ENCODE measurements at regions not wholly inside any gene's neighbourhood (a gene's known extent, or its start where the extent isn't known, plus 50 kb on each side); places are given as distances from the start of the nearest gene placed in this dataset.

DNA sequence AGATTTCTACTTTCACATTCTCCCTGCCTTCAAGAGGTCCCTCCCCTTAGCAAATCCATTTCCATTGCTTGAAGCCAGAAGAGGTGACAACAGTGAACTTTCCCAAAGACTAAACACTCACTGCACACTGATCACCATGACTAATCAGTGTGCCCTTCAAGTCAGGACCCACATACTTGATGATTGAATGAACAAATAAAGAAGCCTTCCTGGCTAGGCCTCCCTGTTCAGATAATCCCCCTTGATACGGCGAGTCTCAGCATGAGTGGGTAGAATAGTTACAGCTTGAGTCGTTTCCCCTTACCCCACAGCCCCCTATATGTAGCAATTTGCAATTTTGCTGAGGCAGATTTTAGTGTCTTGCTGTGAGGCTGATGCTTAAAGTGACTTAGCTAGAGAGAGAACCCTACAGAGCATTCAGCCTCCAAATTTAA, 102.2 kb downstream of the UNC5CL start:
- Histone ChIP-seq H3K4me2 (ENCODE audit: low read length) (no peak overlapping the region), H3K4me1 (ENCODE audit: control insufficient read depth, low read length) (no peaks in the 10 kb centered on the region), H3K9me2 (replicated peaks; ENCODE audit: control insufficient read depth, low read length) (no peaks in the 10 kb centered on the region), H3K9me3 (ENCODE audit: control insufficient read depth, insufficient read depth, low read length) (no peaks in the 10 kb centered on the region), H3K4me3 (ENCODE audit: low read length) (no peak overlapping the region), H4K20me1 (ENCODE audit: control insufficient read depth, insufficient read depth, low read depth, low read length) (no peaks in the 10 kb centered on the region), H3K27ac (ENCODE audit: low read depth, low read length) (no peak overlapping the region), H3K27me3 (ENCODE audit: control insufficient read depth, low read length) (peaks cover 6% of the 10 kb centered on the region; the same call in 1 of the 2 replicates), H3F3A (ENCODE audit: control insufficient read depth, insufficient read depth) (no peaks in the 10 kb centered on the region), H3K79me2 (ENCODE audit: control insufficient read depth, low read length) (no peaks in the 10 kb centered on the region), H3K36me3 (ENCODE audit: control insufficient read depth, low read length) (no peaks in the 10 kb centered on the region)
- TF ChIP-seq, protein P1, sequence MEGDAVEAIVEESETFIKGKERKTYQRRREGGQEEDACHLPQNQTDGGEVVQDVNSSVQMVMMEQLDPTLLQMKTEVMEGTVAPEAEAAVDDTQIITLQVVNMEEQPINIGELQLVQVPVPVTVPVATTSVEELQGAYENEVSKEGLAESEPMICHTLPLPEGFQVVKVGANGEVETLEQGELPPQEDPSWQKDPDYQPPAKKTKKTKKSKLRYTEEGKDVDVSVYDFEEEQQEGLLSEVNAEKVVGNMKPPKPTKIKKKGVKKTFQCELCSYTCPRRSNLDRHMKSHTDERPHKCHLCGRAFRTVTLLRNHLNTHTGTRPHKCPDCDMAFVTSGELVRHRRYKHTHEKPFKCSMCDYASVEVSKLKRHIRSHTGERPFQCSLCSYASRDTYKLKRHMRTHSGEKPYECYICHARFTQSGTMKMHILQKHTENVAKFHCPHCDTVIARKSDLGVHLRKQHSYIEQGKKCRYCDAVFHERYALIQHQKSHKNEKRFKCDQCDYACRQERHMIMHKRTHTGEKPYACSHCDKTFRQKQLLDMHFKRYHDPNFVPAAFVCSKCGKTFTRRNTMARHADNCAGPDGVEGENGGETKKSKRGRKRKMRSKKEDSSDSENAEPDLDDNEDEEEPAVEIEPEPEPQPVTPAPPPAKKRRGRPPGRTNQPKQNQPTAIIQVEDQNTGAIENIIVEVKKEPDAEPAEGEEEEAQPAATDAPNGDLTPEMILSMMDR (IDR thresholded peaks at IDR 0.05; ENCODE audit: low read depth, low read length, poor library complexity, severe bottlenecking): no peak
- TF ChIP-seq EZH2phosphoT487 (IDR thresholded peaks at IDR 0.05; ENCODE audit: borderline replicate concordance, low read length): no peak

GRCh38 chr6:40933864-40934263, 105.2 kb downstream of the UNC5CL start:
- H3K27ac ChIP-seq (ENCODE audit: low read depth, low read length): no peak overlapping the region
- no peak overlapping the region for H3K4me3 ChIP-seq (ENCODE audit: low read length)
- H3K4me1 ChIP-seq (ENCODE audit: control insufficient read depth, low read length): no peaks in the 10 kb centered on the region
- no peaks in the 10 kb centered on the region for H3F3A ChIP-seq (ENCODE audit: control insufficient read depth, insufficient read depth)
- no peaks in the 10 kb centered on the region for H3K79me2 ChIP-seq (ENCODE audit: control insufficient read depth, low read length)
- H3K27me3 ChIP-seq (ENCODE audit: control insufficient read depth, low read length): no peaks in the 10 kb centered on the region
- no peaks in the 10 kb centered on the region for H4K20me1 ChIP-seq (ENCODE audit: control insufficient read depth, insufficient read depth, low read depth, low read length)
- TF ChIP-seq, protein P1 (IDR thresholded peaks at IDR 0.05; ENCODE audit: low read depth, low read length, poor library complexity, severe bottlenecking): no peak
- no peak for TF ChIP-seq EZH2phosphoT487 (IDR thresholded peaks at IDR 0.05; ENCODE audit: borderline replicate concordance, low read length)
- H3K4me2 ChIP-seq (ENCODE audit: low read length): no peak overlapping the region
- H3K36me3 ChIP-seq (ENCODE audit: control insufficient read depth, low read length): no peaks in the 10 kb centered on the region
- no peaks in the 10 kb centered on the region for H3K9me3 ChIP-seq (ENCODE audit: control insufficient read depth, insufficient read depth, low read length)
- no peaks in the 10 kb centered on the region for H3K9me2 ChIP-seq (replicated peaks; ENCODE audit: control insufficient read depth, low read length)

- Histone ChIP-seq H4K20me1 (ENCODE audit: control insufficient read depth, insufficient read depth, low read depth, low read length) (no peaks in the 10 kb centered on the region), H3K27me3 (ENCODE audit: control insufficient read depth, low read length) (peaks cover 4% of the 10 kb centered on the region), H3K9me3 (ENCODE audit: control insufficient read depth, insufficient read depth, low read length) (no peaks in the 10 kb centered on the region), H3K4me1 (ENCODE audit: control insufficient read depth, low read length) (no peaks in the 10 kb centered on the region), H3K4me3 (ENCODE audit: low read length) (no peak overlapping the region), H3F3A (ENCODE audit: control insufficient read depth, insufficient read depth) (no peaks in the 10 kb centered on the region), H3K79me2 (ENCODE audit: control insufficient read depth, low read length) (no peaks in the 10 kb centered on the region), H3K27ac (ENCODE audit: low read depth, low read length) (no peak overlapping the region), H3K36me3 (ENCODE audit: control insufficient read depth, low read length) (no peaks in the 10 kb centered on the region), H3K4me2 (ENCODE audit: low read length) (no peak overlapping the region), H3K9me2 (replicated peaks; ENCODE audit: control insufficient read depth, low read length) (no peaks in the 10 kb centered on the region)
- TF ChIP-seq, protein P1 (IDR thresholded peaks at IDR 0.05; ENCODE audit: low read depth, low read length, poor library complexity, severe bottlenecking): no peak
- no peak for TF ChIP-seq EZH2phosphoT487 (IDR thresholded peaks at IDR 0.05; ENCODE audit: borderline replicate concordance, low read length)
Measured at GRCh38 chr6:40932953-40933352, 106.1 kb downstream of the UNC5CL start.

Data from DOHH2 (cell line).